ENCODE measurements at regions not wholly inside any gene's neighbourhood (a gene's known extent, or its start where the extent isn't known, plus 50 kb on each side); places are given as distances from the start of the nearest gene placed in this dataset.

- DNase-seq (ENCODE audit: low spot score) = no peak
- H3K14ac ChIP-seq (ENCODE audit: low read length) = no peak overlapping the region
- no peak overlapping the region for H2BK120ac ChIP-seq (ENCODE audit: low read depth, low read length)
- H2AFZ ChIP-seq (ENCODE audit: low read length) = no peak overlapping the region
- no peaks in the 10 kb centered on the region for H3K79me1 ChIP-seq (ENCODE audit: low read depth, low read length)
- no CpG with 5 or more reads among the region's 3 CpGs for WGBS, 2 donors (ENCODE audit: extremely low coverage in 2 of 2, insufficient read length in 2 of 2, insufficient replicate concordance in 1 of 2)
- H3K23ac ChIP-seq (ENCODE audit: low read depth, low read length, poor library complexity) = no peak overlapping the region
- H2AK5ac ChIP-seq (ENCODE audit: low read depth, low read length) = no peak overlapping the region
- H3K18ac ChIP-seq (ENCODE audit: low read length) = no peak overlapping the region
- no peak overlapping the region for H2BK12ac ChIP-seq (ENCODE audit: low read length)
- no peak overlapping the region for H3K4me2 ChIP-seq (ENCODE audit: insufficient read depth, low read length, poor library complexity, severe bottlenecking)
- no peak overlapping the region for H2BK5ac ChIP-seq (ENCODE audit: low read length)
- no peaks in the 10 kb centered on the region for H3K27me3 ChIP-seq (ENCODE audit: control insufficient read depth in 3 of 3, insufficient read depth in 3 of 3, low read depth in 1 of 3, low read length in 3 of 3)
- H3K9me3 ChIP-seq (replicated peaks in 1 of 2; ENCODE audit: control insufficient read depth in 2 of 2, insufficient read depth in 1 of 2, low read depth in 1 of 2, low read length in 2 of 2) = no peaks in the 10 kb centered on the region
- H3K4ac ChIP-seq (ENCODE audit: low read length) = no peak overlapping the region
- no peak overlapping the region for H2BK15ac ChIP-seq (ENCODE audit: low read length)
- no peak overlapping the region for H3K4me3 ChIP-seq (ENCODE audit: low read length in 2 of 2)
- H3K9ac ChIP-seq (ENCODE audit: low read depth, low read length, poor library complexity) = no peak overlapping the region
- no peak overlapping the region for H4K91ac ChIP-seq (ENCODE audit: low read depth, low read length, poor library complexity)
- H3K4me1 ChIP-seq (ENCODE audit: control insufficient read depth in 2 of 2, insufficient read depth in 1 of 2, low read depth in 1 of 2, low read length in 2 of 2) = no peaks in the 10 kb centered on the region
- no peak overlapping the region for H4K8ac ChIP-seq (ENCODE audit: low read depth, low read length)
- no peak overlapping the region for H3K27ac ChIP-seq (replicated peaks; ENCODE audit: low read length)
- H3K36me3 ChIP-seq (replicated peaks in 1 of 2; ENCODE audit: control insufficient read depth in 2 of 2, insufficient read depth in 2 of 2, low read length in 2 of 2) = no peaks in the 10 kb centered on the region
These were observed 73.2 kb downstream of the ZIC4 start for GRCh38 chr3:147333098-147333497.

DNA sequence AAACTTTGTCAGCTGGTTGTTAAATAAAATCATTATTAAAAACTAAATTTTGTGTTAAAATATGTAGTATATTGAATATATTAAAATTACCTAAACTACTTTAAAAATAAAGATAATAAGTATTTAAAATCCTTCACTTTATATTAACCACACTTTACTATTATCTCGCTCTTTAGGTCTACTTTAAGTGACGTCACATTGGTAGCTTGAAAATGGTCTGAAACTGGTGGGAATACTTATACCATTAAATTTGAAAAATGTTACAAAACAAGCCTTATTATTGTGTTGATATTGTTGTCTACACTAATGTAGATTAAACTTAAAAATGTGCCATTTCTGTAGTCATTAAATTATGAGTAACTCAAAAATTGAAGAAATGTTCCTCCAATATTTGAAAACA lies 77.6 kb downstream of the ZIC4 start:
- Histone ChIP-seq H3K4ac (ENCODE audit: low read length) (no peak overlapping the region), H3K9ac (ENCODE audit: low read depth, low read length, poor library complexity) (no peak overlapping the region), H2AFZ (ENCODE audit: low read length) (no peak overlapping the region), H2AK5ac (ENCODE audit: low read depth, low read length) (no peak overlapping the region), H3K9me3 (replicated peaks in 1 of 2; ENCODE audit: control insufficient read depth in 2 of 2, insufficient read depth in 1 of 2, low read depth in 1 of 2, low read length in 2 of 2) (no peaks in the 10 kb centered on the region), H3K23ac (ENCODE audit: low read depth, low read length, poor library complexity) (no peak overlapping the region), H2BK5ac (ENCODE audit: low read length) (no peak overlapping the region), H2BK120ac (ENCODE audit: low read depth, low read length) (no peak overlapping the region), H3K14ac (ENCODE audit: low read length) (no peak overlapping the region), H2BK12ac (ENCODE audit: low read length) (no peak overlapping the region), H3K27ac (replicated peaks; ENCODE audit: low read length) (no peak overlapping the region), H4K91ac (ENCODE audit: low read depth, low read length, poor library complexity) (no peak overlapping the region), H3K27me3 (ENCODE audit: control insufficient read depth in 3 of 3, insufficient read depth in 3 of 3, low read depth in 1 of 3, low read length in 3 of 3) (no peaks in the 10 kb centered on the region), H2BK15ac (ENCODE audit: low read length) (no peak overlapping the region), H3K4me3 (ENCODE audit: low read length in 2 of 2) (no peak overlapping the region), H3K36me3 (replicated peaks in 1 of 2; ENCODE audit: control insufficient read depth in 2 of 2, insufficient read depth in 2 of 2, low read length in 2 of 2) (no peaks in the 10 kb centered on the region), H3K4me1 (ENCODE audit: control insufficient read depth in 2 of 2, insufficient read depth in 1 of 2, low read depth in 1 of 2, low read length in 2 of 2) (peaks cover 0 to 1% of the 10 kb centered on the region in 2 donors), H3K79me1 (ENCODE audit: low read depth, low read length) (no peaks in the 10 kb centered on the region), H4K8ac (ENCODE audit: low read depth, low read length) (no peak overlapping the region), H3K18ac (ENCODE audit: low read length) (no peak overlapping the region), H3K4me2 (ENCODE audit: insufficient read depth, low read length, poor library complexity, severe bottlenecking) (no peak overlapping the region)
- DNase-seq (ENCODE audit: low spot score) = no peak
- no CpG with 5 or more reads among the region's 2 CpGs for WGBS, 2 donors (ENCODE audit: extremely low coverage in 2 of 2, insufficient read length in 2 of 2, insufficient replicate concordance in 1 of 2)

- Histone ChIP-seq H4K91ac (ENCODE audit: low read depth, low read length, poor library complexity) (no peak overlapping the region), H3K9me3 (replicated peaks in 1 of 2; ENCODE audit: control insufficient read depth in 2 of 2, insufficient read depth in 1 of 2, low read depth in 1 of 2, low read length in 2 of 2) (no peaks in the 10 kb centered on the region), H3K18ac (ENCODE audit: low read length) (no peak overlapping the region), H2BK12ac (ENCODE audit: low read length) (no peak overlapping the region), H3K14ac (ENCODE audit: low read length) (no peak overlapping the region), H3K4me2 (ENCODE audit: insufficient read depth, low read length, poor library complexity, severe bottlenecking) (no peak overlapping the region), H3K4me1 (ENCODE audit: control insufficient read depth in 2 of 2, insufficient read depth in 1 of 2, low read depth in 1 of 2, low read length in 2 of 2) (peaks cover 0 to 1% of the 10 kb centered on the region in 2 donors), H4K8ac (ENCODE audit: low read depth, low read length) (no peak overlapping the region), H3K79me1 (ENCODE audit: low read depth, low read length) (no peaks in the 10 kb centered on the region), H2AK5ac (ENCODE audit: low read depth, low read length) (no peak overlapping the region), H2BK120ac (ENCODE audit: low read depth, low read length) (no peak overlapping the region), H2BK5ac (ENCODE audit: low read length) (no peak overlapping the region), H3K27me3 (ENCODE audit: control insufficient read depth in 3 of 3, insufficient read depth in 3 of 3, low read depth in 1 of 3, low read length in 3 of 3) (no peaks in the 10 kb centered on the region), H3K4ac (ENCODE audit: low read length) (no peak overlapping the region), H3K23ac (ENCODE audit: low read depth, low read length, poor library complexity) (no peak overlapping the region), H2AFZ (ENCODE audit: low read length) (no peak overlapping the region), H3K4me3 (ENCODE audit: low read length in 2 of 2) (no peak overlapping the region), H3K27ac (replicated peaks; ENCODE audit: low read length) (no peak overlapping the region), H3K36me3 (replicated peaks in 1 of 2; ENCODE audit: control insufficient read depth in 2 of 2, insufficient read depth in 2 of 2, low read length in 2 of 2) (no peaks in the 10 kb centered on the region), H3K9ac (ENCODE audit: low read depth, low read length, poor library complexity) (no peak overlapping the region), H2BK15ac (ENCODE audit: low read length) (no peak overlapping the region)
- DNase-seq (ENCODE audit: low spot score) = no peak
These were observed 82.0 kb downstream of the ZIC4 start for GRCh38 chr3:147324356-147324755.

- Histone ChIP-seq H3K14ac (ENCODE audit: low read length) (no peak overlapping the region), H3K4ac (ENCODE audit: low read length) (no peak overlapping the region), H3K27me3 (ENCODE audit: control insufficient read depth in 3 of 3, insufficient read depth in 3 of 3, low read depth in 1 of 3, low read length in 3 of 3) (no peaks in the 10 kb centered on the region), H4K91ac (ENCODE audit: low read depth, low read length, poor library complexity) (no peak overlapping the region), H3K36me3 (replicated peaks in 1 of 2; ENCODE audit: control insufficient read depth in 2 of 2, insufficient read depth in 2 of 2, low read length in 2 of 2) (no peaks in the 10 kb centered on the region), H2BK12ac (ENCODE audit: low read length) (no peak overlapping the region), H3K23ac (ENCODE audit: low read depth, low read length, poor library complexity) (no peak overlapping the region), H3K79me1 (ENCODE audit: low read depth, low read length) (peaks cover 2% of the 10 kb centered on the region), H3K4me2 (ENCODE audit: insufficient read depth, low read length, poor library complexity, severe bottlenecking) (no peak overlapping the region), H2AK5ac (ENCODE audit: low read depth, low read length) (no peak overlapping the region), H2BK15ac (ENCODE audit: low read length) (no peak overlapping the region), H3K4me1 (ENCODE audit: control insufficient read depth in 2 of 2, insufficient read depth in 1 of 2, low read depth in 1 of 2, low read length in 2 of 2) (no peaks in the 10 kb centered on the region), H2AFZ (ENCODE audit: low read length) (no peak overlapping the region), H3K27ac (replicated peaks; ENCODE audit: low read length) (no peak overlapping the region), H3K4me3 (ENCODE audit: low read length in 2 of 2) (no peak overlapping the region), H3K9ac (ENCODE audit: low read depth, low read length, poor library complexity) (no peak overlapping the region), H3K9me3 (replicated peaks in 1 of 2; ENCODE audit: control insufficient read depth in 2 of 2, insufficient read depth in 1 of 2, low read depth in 1 of 2, low read length in 2 of 2) (no peaks in the 10 kb centered on the region), H3K18ac (ENCODE audit: low read length) (no peak overlapping the region), H4K8ac (ENCODE audit: low read depth, low read length) (no peak overlapping the region), H2BK5ac (ENCODE audit: low read length) (no peak overlapping the region), H2BK120ac (ENCODE audit: low read depth, low read length) (no peak overlapping the region)
- no peak for DNase-seq (ENCODE audit: low spot score)
- no CpG with 5 or more reads among the region's 3 CpGs for WGBS, 2 donors (ENCODE audit: extremely low coverage in 2 of 2, insufficient read length in 2 of 2, insufficient replicate concordance in 1 of 2)
These were observed 87.4 kb downstream of the ZIC4 start for GRCh38 chr3:147318900-147319299.
